NCI-H2171 treated with DMSO at 0.1 percent for 48 hours (cell line): ENCODE measurements at regions not wholly inside any gene's neighbourhood (a gene's known extent, or its start where the extent isn't known, plus 50 kb on each side); places are given as distances from the start of the nearest gene placed in this dataset.
"Not testable (repeated sequence)": the region's sequence is repeated elsewhere in the genome, so short reads cannot be mapped to it uniquely, and the experiment has no call there.

ENCODE experiments used
- DNase-seq: peaks from one replicate; lab custom pipeline; 2025; lab: John Stamatoyannopoulos, UW

DNA sequence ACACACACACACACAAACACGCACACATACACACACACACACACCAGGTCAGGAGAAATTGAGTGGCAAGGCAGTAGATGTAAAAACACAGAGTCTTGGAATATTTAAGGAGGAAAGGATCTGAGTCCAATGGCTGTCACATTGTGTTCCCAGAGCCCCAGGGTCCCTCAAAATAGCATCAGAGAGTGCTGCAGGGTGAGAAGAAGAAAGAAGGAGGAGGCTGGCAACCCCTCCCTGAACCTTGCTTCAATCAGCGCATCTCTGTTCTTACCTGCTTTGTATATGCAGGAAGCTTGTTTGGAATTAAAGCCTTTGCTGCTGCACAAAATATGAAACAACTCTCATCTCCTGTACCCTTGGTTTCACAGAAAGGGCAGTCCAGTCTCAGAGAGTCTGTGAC, 406.5 kb downstream of the MIAT start:
- no peak for DNase-seq

DNA sequence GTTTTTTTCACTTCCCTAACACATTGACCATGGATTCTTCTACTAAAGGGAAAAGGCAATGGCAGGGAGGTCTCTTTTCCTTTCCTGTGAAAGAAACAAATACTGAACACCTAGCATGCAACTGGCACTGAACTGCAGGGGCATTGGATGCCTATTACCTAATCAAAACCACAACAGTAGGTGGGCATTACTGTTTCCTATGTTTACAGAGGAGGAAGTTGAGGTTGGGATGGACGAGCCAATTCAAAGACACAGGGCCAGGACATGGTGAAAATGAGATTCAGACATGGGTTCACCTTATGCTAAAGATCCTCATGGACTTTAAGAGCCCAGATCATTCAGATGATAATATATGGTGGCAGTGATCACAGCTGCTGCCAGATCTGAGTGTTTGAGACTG, 407.0 kb downstream of the MIAT start:
- DNase-seq = no peak

DNA sequence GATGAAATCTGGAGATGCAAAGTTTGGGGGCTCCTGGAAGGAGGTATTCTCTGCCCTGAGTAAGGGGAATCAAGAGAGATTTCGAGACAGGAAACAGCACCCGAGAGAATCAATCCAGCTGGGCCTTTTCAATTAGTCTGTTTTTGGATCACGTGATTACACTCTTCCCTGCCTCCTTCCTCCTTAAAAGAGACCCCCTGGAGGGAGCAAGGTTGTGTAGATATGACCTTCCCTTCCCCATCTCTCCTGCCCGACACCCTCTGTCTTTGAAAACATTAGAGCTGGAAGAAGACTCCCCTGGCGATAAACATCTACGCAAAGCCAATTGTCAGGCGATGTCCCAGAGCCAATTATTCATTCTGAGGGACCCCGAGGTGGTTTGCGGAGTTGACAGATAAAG, 407.9 kb downstream of the MIAT start:
- DNase-seq = no peak

DNA sequence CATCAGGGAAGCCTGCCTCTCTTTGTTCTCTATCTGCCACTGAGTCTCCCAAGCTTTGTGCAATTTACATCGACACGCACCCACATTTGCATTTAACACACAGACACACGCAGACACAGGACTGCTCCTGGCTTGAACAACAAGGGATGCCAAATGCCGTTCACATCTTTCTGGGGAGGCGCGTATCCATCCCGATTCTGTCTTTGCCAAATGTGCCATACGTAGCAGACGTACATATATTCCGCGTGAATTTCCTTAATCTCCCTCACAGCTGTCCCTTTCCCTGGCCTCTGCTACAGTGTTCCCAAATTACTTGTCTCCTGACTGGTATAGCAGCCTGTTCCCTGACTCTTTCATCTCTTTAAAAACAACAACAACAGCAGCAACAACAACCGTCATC, 409.5 kb downstream of the MIAT start:
- no peak for DNase-seq

DNA sequence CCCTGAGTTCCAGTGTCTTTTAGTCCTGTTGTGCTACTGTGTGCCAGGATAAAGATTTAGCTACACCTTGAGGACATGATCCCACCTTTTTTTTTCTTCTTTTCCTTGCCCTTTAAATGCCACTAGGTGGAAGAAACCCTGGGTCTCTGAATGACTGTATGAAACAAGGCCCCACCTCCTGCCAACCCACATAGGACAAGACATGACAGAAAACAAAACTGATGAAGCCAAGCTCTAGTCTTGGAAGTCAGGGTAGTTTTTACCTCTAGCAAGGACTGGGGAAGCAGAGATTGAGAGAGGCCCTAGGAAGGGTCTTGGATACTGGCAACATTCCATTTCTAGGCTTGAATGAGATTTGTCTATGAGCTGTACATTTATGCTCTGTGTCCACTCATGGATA, 410.7 kb downstream of the MIAT start:
- DNase-seq = no peak

DNA sequence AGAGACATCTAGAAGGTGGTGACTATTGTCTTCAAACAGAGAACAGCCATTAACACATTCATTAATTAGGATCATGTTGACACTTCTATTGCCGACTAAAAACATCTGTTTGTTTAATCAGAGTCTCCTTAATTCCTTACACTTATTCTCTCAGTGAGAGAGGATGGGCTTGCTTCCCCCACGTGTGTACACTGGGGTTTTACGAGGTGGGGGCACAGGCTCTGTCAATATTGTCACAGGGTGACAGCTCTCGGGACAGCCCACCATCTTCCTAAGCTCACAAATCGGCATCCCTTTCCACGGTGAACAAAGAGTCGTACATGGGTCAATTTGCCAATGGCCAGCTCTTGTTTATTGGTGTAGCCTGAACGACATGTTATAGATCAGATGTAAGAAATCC, 413.2 kb downstream of the MIAT start:
- no peak for DNase-seq

DNA sequence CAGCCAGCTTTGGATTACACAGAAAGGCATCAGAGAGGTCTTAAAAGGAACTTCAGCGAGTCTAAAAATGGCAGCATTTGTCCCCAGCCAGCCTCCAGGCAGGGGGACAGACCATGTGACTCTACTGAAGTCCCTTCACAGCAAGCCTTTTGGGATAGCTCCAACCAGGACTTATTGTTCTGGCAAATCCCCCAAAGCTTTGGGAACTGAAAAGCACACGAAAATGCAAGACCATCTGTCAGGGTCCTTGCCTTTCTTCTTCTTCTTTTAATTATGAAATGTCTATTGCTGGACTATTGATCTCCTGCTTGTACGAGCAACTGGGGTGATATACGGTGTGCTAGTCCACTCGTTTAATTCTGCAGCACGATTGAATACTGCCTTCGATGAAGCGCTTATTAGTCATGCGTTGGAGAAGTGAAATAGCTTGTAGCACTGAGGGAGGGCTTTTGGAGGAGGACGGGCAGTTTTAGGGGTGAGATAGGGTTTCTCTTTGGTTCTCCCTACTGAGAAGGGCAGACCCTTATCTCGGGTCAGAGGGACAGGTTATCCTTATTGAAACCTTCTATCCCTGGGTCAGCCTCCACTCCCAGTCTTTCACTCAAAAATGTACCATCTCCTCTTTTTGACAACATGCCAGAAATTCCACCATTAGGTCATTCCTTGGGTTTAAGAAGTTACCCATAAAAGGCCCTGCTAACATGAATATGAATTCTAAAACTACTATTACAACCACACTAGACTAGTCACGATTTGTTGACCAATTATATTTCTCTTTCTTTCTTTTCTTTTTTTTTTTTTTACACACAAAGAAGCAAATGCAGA, 416.4 kb downstream of the MIAT start:
- no peak for DNase-seq

DNA sequence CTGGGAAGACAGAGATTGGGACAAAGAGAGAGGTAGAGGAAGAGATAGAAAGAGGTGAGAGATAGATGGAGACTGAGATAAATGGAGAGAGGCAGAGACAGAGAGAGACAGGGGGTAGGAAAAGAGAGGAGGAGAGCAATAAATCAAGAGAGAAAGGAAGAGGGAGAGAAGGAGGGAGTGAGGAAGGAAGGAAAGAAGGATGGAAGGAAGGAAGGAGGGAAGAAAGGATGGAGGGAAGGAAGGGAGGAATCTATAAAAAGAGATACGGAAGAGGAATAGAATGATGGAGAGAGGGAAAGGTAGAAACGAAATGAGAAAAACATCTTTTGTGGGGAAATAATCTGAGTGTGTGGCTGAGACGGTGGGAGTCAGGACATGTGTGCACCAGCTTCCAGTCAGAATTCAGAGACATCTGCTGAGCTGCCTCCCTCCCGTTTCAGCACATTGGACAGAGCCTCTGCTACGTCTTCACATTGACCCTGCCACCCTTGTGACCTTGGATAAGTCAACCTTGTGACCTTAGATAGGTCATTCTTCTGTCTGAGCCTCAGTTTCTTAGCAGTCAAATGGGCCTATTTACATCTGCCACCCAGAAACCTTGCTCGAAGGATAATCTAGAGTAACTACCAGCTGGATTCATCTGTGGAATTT, 417.8 kb downstream of the MIAT start:
- no peak for DNase-seq

DNA sequence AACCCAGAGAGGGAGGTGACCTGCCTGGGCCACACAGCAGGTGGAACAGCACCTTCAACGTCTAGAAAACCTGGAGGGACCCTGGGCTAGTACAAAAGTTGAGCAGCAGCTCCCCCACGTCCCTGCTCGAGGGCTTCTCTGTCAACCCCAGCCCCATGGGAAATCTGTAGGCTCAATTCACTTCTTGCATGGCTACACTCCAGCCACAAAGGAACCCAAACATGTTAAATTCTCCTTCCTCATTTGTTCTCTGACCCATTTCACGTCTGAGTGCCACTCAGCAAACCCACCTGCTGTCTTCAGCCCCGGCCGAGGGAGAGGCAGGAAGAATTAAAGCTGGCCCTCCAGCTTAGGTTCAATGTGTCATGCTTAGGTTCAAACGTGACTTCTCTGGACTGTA, 418.5 kb downstream of the MIAT start:
- peak; percentile 20 for DNase-seq

DNA sequence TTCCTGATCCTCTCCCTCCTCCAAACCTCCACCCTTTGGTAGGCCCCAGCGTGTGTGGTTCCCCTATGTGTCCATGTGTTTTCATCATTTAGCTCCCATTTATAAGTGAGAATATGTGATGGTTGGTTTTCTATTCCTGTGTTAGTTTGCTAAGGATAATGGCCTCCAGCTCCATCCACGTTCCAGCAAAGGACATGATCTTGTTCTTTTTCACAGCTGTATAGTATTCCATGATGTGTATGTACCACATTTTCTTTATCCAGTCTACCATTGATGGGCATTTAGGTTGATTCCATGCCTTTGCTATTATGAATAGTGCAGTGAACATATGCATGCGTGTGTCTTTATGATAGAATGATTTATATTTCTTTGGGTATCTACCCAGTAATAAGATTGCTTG, 420.7 kb downstream of the MIAT start:
- not testable (repeated sequence) for DNase-seq

DNA sequence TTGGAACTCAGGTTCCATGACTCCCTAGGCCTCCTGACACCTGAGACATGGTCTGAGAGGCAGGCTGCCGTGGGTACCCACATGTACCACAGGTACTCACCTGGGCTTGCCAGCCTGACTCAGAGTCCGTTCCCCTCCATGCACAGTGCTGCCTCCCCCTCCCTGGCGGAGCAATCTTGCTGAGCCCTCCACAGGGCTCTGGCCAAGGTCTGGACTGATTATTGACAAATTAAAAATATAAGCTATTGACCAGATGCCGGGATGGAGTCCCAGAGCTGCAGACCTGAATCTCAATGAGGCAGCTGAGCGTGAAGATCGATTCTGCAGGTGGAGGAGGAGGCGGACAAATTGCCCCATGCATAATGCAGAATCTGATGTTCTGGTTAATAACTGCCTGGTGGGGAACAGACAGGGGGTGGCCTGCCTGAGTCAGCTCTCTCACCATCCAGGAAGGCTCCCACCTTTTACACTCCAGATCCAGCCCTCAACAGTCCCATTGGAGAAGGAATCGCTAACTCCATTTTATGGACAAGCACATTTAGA, 422.7 kb downstream of the MIAT start:
- no peak for DNase-seq

DNA sequence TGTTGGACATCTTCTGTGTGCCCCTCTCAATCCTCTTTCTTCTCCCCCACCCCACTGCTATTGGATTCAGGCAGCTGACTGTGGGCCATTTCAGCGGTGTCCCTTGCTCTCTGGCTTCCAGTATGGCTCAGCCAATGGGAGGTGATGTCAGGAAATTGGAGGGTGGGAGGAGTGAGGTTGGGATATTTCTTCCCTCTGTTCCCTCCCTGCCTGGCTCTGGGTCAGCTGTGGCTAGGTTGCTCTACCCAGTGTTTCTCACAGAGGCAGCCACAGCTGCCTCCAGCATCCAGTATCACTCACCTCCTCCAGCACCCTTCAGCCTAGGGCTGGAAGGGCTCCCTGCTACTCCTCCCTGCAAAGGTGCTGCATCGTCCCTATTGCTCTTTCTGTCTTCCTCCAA, 423.5 kb downstream of the MIAT start:
- no peak for DNase-seq

DNA sequence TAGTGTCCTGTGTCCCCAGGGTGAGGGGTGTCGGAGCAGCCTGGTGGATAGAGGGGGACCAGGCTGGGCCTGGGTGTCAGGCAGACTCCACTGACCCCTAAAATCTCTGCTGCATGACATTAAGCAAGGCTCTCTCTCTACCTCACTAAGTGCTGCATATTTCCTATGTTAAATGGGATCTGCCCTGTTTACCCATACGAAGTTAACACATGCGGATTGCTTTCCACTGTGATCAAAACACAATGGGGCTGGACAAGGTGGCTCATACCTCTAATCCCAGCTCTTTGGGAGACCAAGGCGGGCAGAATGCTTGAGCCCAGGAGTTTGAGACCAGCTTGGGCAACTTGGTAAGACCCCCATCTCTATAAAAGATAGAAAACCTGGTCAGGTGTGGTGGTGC, 426.2 kb downstream of the MIAT start:
- DNase-seq = no peak

DNA sequence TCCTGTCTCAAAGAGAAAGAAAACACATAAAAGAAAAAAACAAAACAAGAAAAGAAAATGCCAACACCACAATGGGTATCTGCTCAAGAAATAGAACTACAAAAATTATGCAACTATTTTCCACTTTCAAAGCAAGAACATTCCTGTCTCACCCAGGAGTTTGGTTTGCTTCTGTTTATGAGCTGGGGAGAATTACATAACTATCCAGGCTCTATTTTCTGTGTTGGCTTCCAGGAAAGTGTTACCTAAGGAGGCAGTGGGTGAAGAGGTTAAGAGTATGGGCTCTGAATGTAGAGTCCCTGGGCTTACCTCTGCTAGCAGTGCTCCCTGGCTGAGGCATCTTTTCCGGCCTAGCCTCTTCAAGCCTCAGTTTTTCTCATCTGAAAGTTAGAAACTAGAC, 426.7 kb downstream of the MIAT start:
- no peak for DNase-seq

DNA sequence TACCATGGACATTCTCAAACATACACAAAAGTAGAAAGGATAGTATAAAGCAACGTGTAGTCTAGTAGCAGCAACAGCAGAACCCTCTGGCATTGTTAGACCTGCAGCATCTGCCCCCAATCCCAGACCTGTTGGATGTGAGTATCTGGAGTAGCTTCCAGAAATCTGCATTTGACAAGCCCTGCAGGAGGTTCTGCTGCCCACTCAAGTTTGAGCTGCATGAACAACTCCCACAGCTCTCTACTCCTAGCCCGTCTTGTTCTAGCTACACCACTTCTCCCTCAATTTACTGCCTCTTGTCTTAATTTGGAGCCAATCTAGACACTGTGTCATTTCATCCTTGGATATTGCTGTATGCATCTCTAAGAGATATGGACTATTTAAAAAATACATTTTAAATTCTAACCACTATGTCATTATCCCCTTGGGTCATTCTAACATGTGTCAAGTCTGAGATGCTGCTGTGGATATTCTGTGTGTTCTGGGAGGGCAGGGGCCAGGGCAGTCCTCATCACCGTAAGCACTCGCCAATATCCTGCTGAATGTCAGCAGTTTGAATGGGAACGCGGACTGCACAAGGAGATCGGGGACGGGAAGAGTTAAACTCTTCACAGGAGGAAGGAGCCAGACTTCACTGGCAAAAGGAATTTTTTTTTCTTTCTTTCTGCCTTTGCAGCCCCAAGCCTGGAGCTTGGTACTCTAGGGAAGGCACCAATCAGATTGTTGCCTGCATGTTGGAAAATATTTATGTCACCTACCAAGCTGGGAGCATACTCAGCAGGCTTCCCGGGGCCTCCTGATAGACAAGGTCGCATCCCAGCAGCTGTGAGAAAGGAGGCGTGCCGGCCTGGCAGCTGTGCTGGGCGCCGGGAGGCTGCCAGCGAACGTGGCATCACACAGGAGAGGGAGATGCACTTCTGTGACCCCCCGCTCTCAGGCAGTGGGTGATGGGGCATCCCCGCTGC, 429.0 kb downstream of the MIAT start:
- peak; percentile 86 for DNase-seq

DNA sequence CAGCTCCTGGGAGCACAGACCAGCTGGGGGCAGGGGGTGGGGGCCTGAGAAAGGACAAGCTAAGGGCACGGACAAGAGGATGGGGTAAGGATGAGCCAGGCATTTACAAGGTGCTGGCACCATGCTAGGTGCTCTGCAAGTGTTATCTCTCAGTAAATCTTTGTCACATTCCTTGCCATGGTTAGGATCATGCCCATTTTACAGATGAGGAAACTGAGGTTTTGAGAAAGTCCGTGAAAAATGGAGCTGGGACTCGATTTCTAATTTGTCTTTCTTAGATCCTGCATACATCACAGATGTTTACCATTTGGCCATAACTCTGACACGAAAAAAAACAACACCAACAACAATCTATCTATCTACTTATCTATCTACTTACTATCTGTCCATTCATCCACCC, 429.7 kb downstream of the MIAT start:
- no peak for DNase-seq

DNA sequence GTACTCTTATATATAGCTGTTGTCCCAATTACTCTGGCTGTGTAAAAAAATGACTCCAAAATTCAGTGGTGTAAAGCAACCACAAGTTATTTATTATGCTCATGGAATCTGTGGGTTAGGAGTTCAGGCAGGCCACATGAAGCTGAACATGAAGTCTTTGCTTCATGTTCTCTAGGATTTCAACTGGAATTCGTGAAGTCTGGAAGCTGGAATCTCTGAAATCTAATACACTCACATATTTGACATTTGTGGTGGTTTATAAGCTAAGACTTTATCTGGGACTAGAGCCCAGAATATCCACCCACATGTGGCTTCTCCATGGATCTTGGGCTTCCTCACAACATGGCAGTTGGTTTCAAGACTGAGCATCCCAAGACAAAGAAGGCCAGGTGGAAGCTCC, 430.6 kb downstream of the MIAT start:
- DNase-seq = no peak

DNA sequence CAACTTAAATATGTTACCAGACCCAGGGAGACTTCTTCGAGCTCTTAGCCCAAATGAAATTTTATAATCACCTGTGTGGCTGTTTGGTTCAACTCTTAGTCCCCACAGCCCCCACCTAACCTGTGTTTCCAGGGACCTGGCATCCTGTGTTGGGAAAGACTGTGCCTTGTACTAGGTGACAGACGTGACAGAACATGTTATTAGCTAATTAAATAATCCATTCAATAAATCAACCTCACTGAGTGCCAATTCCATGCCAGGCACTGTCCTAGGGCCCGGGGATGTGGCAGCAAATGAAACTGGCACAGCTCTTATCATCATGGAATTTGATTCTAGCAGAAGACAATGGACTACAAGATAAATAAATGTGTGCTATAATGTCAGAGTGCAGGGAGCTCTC, 431.9 kb downstream of the MIAT start:
- DNase-seq = peak; percentile 53

DNA sequence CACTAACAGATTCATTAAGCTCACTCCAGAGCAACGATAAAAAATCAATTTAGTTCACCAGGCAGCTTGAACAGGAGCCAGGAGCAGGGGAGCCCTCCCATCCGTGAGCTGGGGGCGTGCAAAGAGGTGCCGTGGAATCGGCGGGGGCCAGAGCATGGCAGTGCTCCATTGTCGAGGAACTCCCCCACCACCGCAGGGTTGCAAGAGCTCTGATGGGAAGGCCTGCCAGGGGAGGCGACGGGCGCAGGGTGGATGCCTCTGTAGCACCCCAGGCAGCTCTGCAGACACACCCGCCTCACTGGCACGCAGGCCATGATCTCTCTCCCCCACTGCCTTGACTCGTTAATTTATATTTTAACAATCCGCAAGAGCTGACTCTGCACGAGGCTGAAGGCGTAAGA, 433.2 kb downstream of the MIAT start:
- no peak for DNase-seq

DNA sequence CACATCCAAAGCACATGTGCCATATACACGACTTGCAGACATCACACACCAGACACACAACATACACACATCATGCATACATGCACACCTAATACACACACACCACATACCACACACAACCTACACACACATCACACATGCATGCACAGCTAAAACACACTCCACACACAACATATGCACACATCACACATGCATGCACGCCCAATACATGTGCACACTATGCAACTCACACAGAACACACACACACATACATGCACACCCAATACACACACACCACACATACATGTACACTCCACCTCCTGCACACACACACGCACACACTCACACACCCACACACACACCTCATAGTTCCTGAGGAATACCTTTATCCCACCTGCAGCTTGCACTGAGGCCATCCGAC, 436.0 kb downstream of the MIAT start:
- no peak for DNase-seq

DNA sequence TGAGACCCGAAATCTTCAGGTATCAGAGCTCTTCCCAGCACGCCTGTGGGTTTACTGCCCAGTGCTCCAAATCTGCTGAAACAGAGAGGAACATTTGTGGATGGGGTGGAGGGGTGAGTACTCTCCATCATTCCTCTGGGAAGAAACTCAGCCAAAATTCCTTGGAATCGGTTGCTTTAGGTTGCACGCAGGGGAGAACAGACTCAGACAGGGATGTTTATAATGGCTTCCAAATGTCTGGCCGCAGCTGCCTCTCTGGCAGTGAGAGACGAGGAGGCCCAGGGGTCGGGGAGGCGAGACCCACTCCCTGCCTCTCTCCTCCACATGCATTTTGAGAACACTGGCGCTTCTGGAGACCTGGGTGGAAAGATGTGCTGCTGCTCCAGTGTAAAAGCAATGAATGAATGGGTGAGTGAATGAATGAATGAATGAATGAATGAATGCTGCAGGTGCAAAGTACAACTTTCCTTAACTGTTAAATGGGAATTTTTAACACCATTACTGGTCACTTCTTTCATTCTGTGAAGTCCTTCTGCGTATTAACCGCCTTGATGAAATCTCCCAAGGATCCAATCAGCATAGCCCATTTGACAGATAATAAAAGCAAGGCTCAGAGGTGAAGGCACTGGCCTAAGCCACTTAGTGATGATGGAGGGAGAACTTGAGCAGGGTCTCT, 437.4 kb downstream of the MIAT start:
- DNase-seq = no peak

DNA sequence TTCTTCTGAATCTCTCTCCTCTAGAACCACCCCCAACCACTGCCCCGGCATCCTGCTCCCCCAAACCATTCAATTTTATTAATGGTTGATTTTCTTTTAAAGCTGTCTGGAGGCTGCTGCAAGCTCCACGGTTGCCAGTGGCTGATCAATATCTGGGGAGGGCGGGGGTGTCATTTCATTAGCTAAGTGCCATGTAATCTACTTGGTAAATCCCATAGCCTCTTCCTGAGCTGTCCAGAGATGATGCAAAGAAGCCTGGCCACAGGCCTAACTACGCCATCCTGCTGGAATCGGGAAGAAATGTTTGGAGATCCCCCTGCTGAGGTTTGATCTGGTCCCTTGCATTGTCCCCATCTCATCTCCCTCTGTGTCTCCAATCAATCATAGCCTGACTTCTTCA, 440.1 kb downstream of the MIAT start:
- DNase-seq = no peak
